Adrenal gland (tissue), 9 donors: ENCODE measurements at regions not wholly inside any gene's neighbourhood (a gene's known extent, or its start where the extent isn't known, plus 50 kb on each side); places are given as distances from the start of the nearest gene placed in this dataset.

Experiments used
- DNase-seq, 7 donors: peaks; one replicate each; pipeline ENCODE4 v3.0.0-alpha.2; 2019 to 2020
- H3K27ac ChIP-seq, 5 donors: fragments of 200-600 bp; sonication (generic) in 4 of 5; 1 replicate in 3 of 5; 2 replicates in 2 of 5; pipeline versions ENCODE4 v1.5.1 to v1.8.0; 2016 to 2020; ENCODE audit warnings: mild to moderate bottlenecking in 1 of 5
- H3K27me3 ChIP-seq: fragments of 200-600 bp; 2 replicates; pipeline ENCODE4 v1.8.0; 2021
- H3K36me3 ChIP-seq, 2 donors: fragments of 200-600 bp; replicated peaks in 1 of 2; 1 replicate in 1 of 2; 2 replicates in 1 of 2; pipeline versions ENCODE4 v1.5.1 to v1.8.0; 2018 to 2022
- H3K4me1 ChIP-seq, 2 donors: fragments of 200-600 bp; replicated peaks in 1 of 2; 1 replicate in 1 of 2; 2 replicates in 1 of 2; pipeline versions ENCODE4 v1.5.1 to v1.8.0; 2018 to 2021
- H3K4me3 ChIP-seq, 4 donors: fragments of 200-600 bp; sonication (generic) in 3 of 4; one replicate each; pipeline ENCODE4 v1.5.1; 2016 to 2018
- H3K9me3 ChIP-seq, 3 donors: fragments of 200-600 bp; sonication (generic) in 1 of 3; replicated peaks in 1 of 3; 1 replicate in 2 of 3; 2 replicates in 1 of 3; pipeline versions ENCODE4 v1.5.1 to v1.8.0; 2016 to 2021
- POLR2A ChIP-seq, 2 donors: fragments of 450-650 bp; IDR thresholded peaks; one replicate each; pipeline ENCODE4 v1.6.1; 2017; ENCODE audit warnings: antibody characterized with exemption in 2 of 2, mild to moderate bottlenecking in 2 of 2, moderate library complexity in 1 of 2
- WGBS, 4 donors: extraction: QIAGEN DNeasy Blood & Tissue Kit in 2 of 4; methylation state at CpG; one replicate each; pipeline versions ENCODE4 v1.1.5 to v1.1.7; 2013 to 2017; 5-methylcytosine and 5-hydroxymethylcytosine counted together
- intact Hi-C, 2 donors: fragments of 100-400 bp; cut with DNase I; formaldehyde crosslinking; loops; one replicate each; pipeline versions ENCODE4 v1.14.1 to v1.15.0; 2022 to 2023
- TF ChIP-seq, protein P1 (sequence below), 6 experiments: fragments of 450-650 bp in 4 of 6; fragments of 200-600 bp in 2 of 6; sonication (generic) in 1 of 6; IDR thresholded peaks; 1 replicate in 5 of 6; 2 replicates in 1 of 6; pipeline versions ENCODE4 v1.5.1 to v1.8.0; 2016 to 2021; ENCODE audit warnings: antibody characterized with exemption in 6 of 6, mild to moderate bottlenecking in 2 of 6, moderate library complexity in 1 of 6
- donor health status: healthy with polysubstance abuse.
- donor health status: Bipolar disorder and iron deficiency.
- donor health status: DM: yes; HTN: yes; CAD: no.
- donor health status: DM: no; HTN: no; CAD: no.
- donor health status: DM: no; HTN: no; CAD: no.

DNA sequence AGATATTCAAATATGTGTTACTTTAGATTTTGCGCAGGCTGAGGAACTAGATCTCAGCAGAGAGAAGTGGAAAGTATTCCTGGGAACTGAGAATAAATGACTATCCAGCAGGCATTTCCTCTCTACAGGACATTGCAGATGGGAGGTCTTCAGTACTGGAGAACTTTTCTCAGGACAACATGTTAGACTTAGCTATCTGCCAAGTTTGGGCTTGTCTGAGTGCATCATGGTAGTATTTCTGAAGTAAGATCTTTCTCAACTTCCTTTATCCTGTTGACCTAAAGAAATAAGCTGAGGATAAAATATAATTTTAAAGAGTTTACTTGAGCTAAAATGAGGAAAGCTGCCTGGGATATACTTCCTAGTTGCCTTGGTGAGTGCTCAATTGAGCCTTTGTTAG, 167.9 kb upstream of the BCHE start:
- H3K4me3 ChIP-seq = no peak overlapping the region
- no peak for TF ChIP-seq POLR2A (IDR thresholded peaks at IDR 0.05)
- TF ChIP-seq, protein P1, sequence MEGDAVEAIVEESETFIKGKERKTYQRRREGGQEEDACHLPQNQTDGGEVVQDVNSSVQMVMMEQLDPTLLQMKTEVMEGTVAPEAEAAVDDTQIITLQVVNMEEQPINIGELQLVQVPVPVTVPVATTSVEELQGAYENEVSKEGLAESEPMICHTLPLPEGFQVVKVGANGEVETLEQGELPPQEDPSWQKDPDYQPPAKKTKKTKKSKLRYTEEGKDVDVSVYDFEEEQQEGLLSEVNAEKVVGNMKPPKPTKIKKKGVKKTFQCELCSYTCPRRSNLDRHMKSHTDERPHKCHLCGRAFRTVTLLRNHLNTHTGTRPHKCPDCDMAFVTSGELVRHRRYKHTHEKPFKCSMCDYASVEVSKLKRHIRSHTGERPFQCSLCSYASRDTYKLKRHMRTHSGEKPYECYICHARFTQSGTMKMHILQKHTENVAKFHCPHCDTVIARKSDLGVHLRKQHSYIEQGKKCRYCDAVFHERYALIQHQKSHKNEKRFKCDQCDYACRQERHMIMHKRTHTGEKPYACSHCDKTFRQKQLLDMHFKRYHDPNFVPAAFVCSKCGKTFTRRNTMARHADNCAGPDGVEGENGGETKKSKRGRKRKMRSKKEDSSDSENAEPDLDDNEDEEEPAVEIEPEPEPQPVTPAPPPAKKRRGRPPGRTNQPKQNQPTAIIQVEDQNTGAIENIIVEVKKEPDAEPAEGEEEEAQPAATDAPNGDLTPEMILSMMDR (IDR thresholded peaks at IDR 0.05) = no peak
- no peaks in the 10 kb centered on the region for H3K4me1 ChIP-seq
- no peak overlapping the region for H3K27ac ChIP-seq
- H3K27me3 ChIP-seq = no peaks in the 10 kb centered on the region
- H3K9me3 ChIP-seq = no peaks in the 10 kb centered on the region
- no peaks in the 10 kb centered on the region for H3K36me3 ChIP-seq
- WGBS, 4 donors = 81 to 100% (median 92%) methylated on average over 1 of the region's 1 CpG
- intact Hi-C loops = no loop called here
- no peak for DNase-seq

DNA sequence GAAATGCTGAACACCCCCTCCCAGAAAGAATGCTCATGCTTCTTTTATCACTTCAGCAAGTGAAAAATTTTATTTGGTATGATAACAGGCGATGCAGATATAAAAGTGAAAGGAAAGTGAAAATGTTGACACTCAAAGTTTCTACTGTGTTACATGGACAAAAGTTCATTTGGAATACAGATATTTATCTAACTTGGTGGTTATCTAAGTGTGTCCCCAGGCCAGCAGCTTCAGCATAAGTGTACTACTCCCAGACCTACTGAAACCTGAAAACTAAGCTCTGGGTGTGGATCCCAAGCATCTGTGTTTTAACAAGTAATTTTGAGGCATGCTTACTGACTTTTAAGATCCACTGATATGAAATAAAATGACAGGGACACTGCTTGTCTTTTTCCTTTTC, 157.1 kb upstream of the BCHE start:
- no peak for DNase-seq
- WGBS, 4 donors = 72 to 79% (median 74%) methylated on average over 1 of the region's 1 CpG
- no peaks in the 10 kb centered on the region for H3K9me3 ChIP-seq
- H3K27me3 ChIP-seq = no peaks in the 10 kb centered on the region
- TF ChIP-seq, protein P1 (IDR thresholded peaks at IDR 0.05) = no peak
- intact Hi-C loops = no loop called here
- no peak overlapping the region for H3K4me3 ChIP-seq
- H3K4me1 ChIP-seq = no peaks in the 10 kb centered on the region
- H3K27ac ChIP-seq = no peak overlapping the region
- H3K36me3 ChIP-seq = no peaks in the 10 kb centered on the region

DNA sequence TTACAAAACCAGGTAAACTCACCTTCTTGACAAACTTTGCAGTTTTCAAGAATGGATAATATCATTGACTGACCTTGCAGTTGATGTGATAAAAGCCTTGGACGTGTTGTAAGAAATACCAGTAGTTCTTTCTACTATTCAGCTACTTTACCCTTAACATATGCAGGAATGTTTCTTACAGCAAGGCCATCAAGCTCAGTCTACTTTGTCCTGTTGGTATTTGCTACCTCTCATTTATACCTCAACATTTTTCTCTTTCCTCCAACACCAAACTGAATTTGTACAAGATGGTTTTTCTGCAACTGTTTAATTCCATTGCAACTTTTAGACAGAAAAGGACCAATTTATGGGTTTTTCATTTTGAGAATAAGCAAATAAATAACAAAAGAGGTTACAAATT, 147.4 kb upstream of the BCHE start:
- Histone ChIP-seq H3K36me3 (no peaks in the 10 kb centered on the region), H3K4me1 (peaks cover 0 to 4% of the 10 kb centered on the region in 2 donors), H3K27ac (no peak overlapping the region), H3K9me3 (no peaks in the 10 kb centered on the region), H3K27me3 (no peaks in the 10 kb centered on the region), H3K4me3 (no peak overlapping the region)
- TF ChIP-seq, protein P1 (IDR thresholded peaks at IDR 0.05) = no peak
- no peak for TF ChIP-seq POLR2A (IDR thresholded peaks at IDR 0.05)
- no peak for DNase-seq
- WGBS, 4 donors = 36 to 56% (median 50%) methylated on average over 1 of the region's 1 CpG
- intact Hi-C loops = no loop called here

- Histone ChIP-seq H3K27me3 (no peaks in the 10 kb centered on the region), H3K9me3 (no peaks in the 10 kb centered on the region), H3K27ac (no peak overlapping the region), H3K36me3 (no peaks in the 10 kb centered on the region), H3K4me1 (peaks cover 0 to 2% of the 10 kb centered on the region in 2 donors), H3K4me3 (no peak overlapping the region)
- DNase-seq = no peak
- 38 to 45% (median 42%) methylated on average over 2 of the region's 2 CpGs for WGBS, 4 donors
- intact Hi-C loops = no loop called here
- TF ChIP-seq, protein P1 (IDR thresholded peaks at IDR 0.05) = no peak
- no peak for TF ChIP-seq POLR2A (IDR thresholded peaks at IDR 0.05)
Measured at GRCh38 chr3:165983284-165983683, 146.1 kb upstream of the BCHE start.
